ENCODE measurements at regions not wholly inside any gene's neighbourhood (a gene's known extent, or its start where the extent isn't known, plus 50 kb on each side); places are given as distances from the start of the nearest gene placed in this dataset.

DNA sequence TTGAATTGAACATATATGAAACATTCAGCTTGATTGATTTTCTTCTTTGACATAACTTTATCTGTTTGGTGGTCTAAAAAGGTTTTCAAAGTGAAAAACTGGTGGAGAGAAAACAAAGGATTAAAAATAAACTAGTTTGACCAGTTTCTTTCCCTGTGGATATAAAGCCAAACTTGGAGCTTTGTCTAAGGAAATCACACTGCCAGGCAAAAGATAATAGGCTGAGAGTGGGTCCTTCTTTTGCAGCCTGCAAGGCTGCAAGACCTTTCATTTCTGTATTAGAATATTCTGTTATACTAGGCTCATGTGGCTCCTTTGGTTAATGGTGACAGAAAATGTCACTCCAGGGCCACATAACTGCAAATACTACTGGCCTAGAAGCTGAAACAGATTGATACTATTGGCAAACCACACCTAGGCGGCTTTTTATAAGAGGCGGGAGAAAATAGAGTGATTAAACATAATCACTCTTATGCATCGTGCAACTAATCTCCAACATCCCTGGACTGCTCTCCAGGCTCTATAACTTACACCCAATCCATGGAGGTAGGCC, 129.1 kb upstream of the ZNF462 start:
- no peaks in the 10 kb centered on the region for H3K4me1 ChIP-seq (replicated peaks in 1 of 4; ENCODE audit: control insufficient read depth in 3 of 4, insufficient read depth in 4 of 4, low read length in 3 of 4)
- H2BK120ac ChIP-seq (replicated peaks; ENCODE audit: low read depth, low read length) = no peak overlapping the region
- no peak overlapping the region for H3K56ac ChIP-seq (replicated peaks; ENCODE audit: insufficient read length, low read depth, low read length)
- H4K8ac ChIP-seq (ENCODE audit: extremely low read depth, insufficient read depth, low read length) = no peak overlapping the region
- no peak overlapping the region for H3K27ac ChIP-seq (ENCODE audit: low read depth, low read length)
- no peak overlapping the region for H3K23ac ChIP-seq (ENCODE audit: insufficient read length)
- WGBS, 2 experiments (ENCODE audit: extremely low coverage in 1 of 2, insufficient coverage in 1 of 2, insufficient read length in 1 of 2, insufficient replicate concordance in 2 of 2, low coverage in 1 of 2, low lambda C conversion rate in 2 of 2, missing lambda C conversion rate in 1 of 2) = 93% methylated on average over 3 of the region's 3 CpGs; no CpG with 5 or more reads in 1 of the 2 experiments
- H2BK15ac ChIP-seq (ENCODE audit: low read length) = no peak overlapping the region
- H3K4me2 ChIP-seq (ENCODE audit: insufficient read depth in 1 of 2, low read depth in 2 of 2, low read length in 2 of 2) = no peak overlapping the region
- H3K9ac ChIP-seq (replicated peaks in 1 of 4; ENCODE audit: extremely low read depth in 1 of 4, low read depth in 3 of 4, low read length in 3 of 4) = no peak overlapping the region
- no peak overlapping the region for H2AK5ac ChIP-seq (ENCODE audit: low read depth, low read length)
- H2AFZ ChIP-seq (ENCODE audit: low read length) = 0 out of 2 replicates have a peak overlapping the region, but pooled peaks have one; percentile 6
- no peaks in the 10 kb centered on the region for H3K27me3 ChIP-seq (replicated peaks in 1 of 4; ENCODE audit: control insufficient read depth in 3 of 4, extremely low read depth in 1 of 4, insufficient read depth in 3 of 4, low read length in 3 of 4)
- no peak overlapping the region for H2BK12ac ChIP-seq (ENCODE audit: low read depth, low read length)
- H3K4ac ChIP-seq (replicated peaks; ENCODE audit: insufficient read length, low read depth, low read length) = no peak overlapping the region
- POLR2A ChIA-PET (ENCODE audit: partially characterized antibody) = no interaction called here
- H4K20me1 ChIP-seq (replicated peaks in 1 of 2; ENCODE audit: control insufficient read depth in 1 of 2, insufficient read depth in 2 of 2, low read length in 2 of 2) = no peaks in the 10 kb centered on the region
- H2BK20ac ChIP-seq (ENCODE audit: low read length) = no peak overlapping the region
- no peak overlapping the region for H4K5ac ChIP-seq (ENCODE audit: insufficient read length, low read depth, low read length)
- no peaks in the 10 kb centered on the region for H3K79me2 ChIP-seq (ENCODE audit: control insufficient read depth in 1 of 2, insufficient read depth in 2 of 2, low read length in 2 of 2)
- no peak overlapping the region for H3K4me3 ChIP-seq (ENCODE audit: extremely low read depth in 1 of 4, insufficient read depth in 2 of 4, low read depth in 3 of 4, low read length in 4 of 4)
- FAIRE-seq = no peak
- no peak overlapping the region for H3K14ac ChIP-seq (ENCODE audit: insufficient read length)
- H2BK5ac ChIP-seq (ENCODE audit: low read depth, low read length) = no peak overlapping the region
- no peaks in the 10 kb centered on the region for H3K23me2 ChIP-seq (ENCODE audit: low read depth, low read length)
- no peak overlapping the region for H3K18ac ChIP-seq (ENCODE audit: extremely low read depth, low read length)
- H3K36me3 ChIP-seq (ENCODE audit: control insufficient read depth in 2 of 4, insufficient read depth in 4 of 4, low read length in 3 of 4) = no peaks in the 10 kb centered on the region
- CTCF ChIA-PET (ENCODE audit: partially characterized antibody) = no interaction called here
- no peak for TF ChIP-seq SIX5 (IDR thresholded peaks at IDR 0.05; ENCODE audit: low read depth, low read length)
- TF ChIP-seq, protein P1, sequence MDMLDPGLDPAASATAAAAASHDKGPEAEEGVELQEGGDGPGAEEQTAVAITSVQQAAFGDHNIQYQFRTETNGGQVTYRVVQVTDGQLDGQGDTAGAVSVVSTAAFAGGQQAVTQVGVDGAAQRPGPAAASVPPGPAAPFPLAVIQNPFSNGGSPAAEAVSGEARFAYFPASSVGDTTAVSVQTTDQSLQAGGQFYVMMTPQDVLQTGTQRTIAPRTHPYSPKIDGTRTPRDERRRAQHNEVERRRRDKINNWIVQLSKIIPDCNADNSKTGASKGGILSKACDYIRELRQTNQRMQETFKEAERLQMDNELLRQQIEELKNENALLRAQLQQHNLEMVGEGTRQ (IDR thresholded peaks at IDR 0.05; ENCODE audit: low read length) = no peak
- TF ChIP-seq RAD21 (IDR thresholded peaks at IDR 0.05 in 1 of 2, conservative IDR thresholded peaks at IDR 0.05 in 1 of 2; ENCODE audit: low read depth in 2 of 2, low read length in 2 of 2) = no peak
- no peaks in the 10 kb centered on the region for H3K9me3 ChIP-seq (ENCODE audit: insufficient read depth in 2 of 2, low read depth in 1 of 2, low read length in 1 of 2)
- DNase-seq (ENCODE audit: low read depth in 1 of 2, low spot score in 2 of 2) = no peak
- H4K91ac ChIP-seq (replicated peaks; ENCODE audit: insufficient read length, low read length) = no peak overlapping the region
- no peaks in the 10 kb centered on the region for H3K79me1 ChIP-seq (ENCODE audit: low read depth, low read length)

Measured in H1 (cell line).